ENCODE measurements at regions not wholly inside any gene's neighbourhood (a gene's known extent, or its start where the extent isn't known, plus 50 kb on each side); places are given as distances from the start of the nearest gene placed in this dataset.

- H3K4me3 ChIP-seq (ENCODE audit: low read length) = no peak overlapping the region
- no peak for TF ChIP-seq CTCF (IDR thresholded peaks at IDR 0.05; ENCODE audit: low read depth, low read length, poor library complexity, severe bottlenecking)
- TF ChIP-seq EZH2phosphoT487 (IDR thresholded peaks at IDR 0.05; ENCODE audit: borderline replicate concordance, low read length) = no peak
- H3K27ac ChIP-seq (ENCODE audit: low read depth, low read length) = no peak overlapping the region
- no peaks in the 10 kb centered on the region for H3K9me3 ChIP-seq (ENCODE audit: control insufficient read depth, insufficient read depth, low read length)
- no peaks in the 10 kb centered on the region for H3K27me3 ChIP-seq (ENCODE audit: control insufficient read depth, low read length)
- no peaks in the 10 kb centered on the region for H3K9me2 ChIP-seq (replicated peaks; ENCODE audit: control insufficient read depth, low read length)
- no peaks in the 10 kb centered on the region for H4K20me1 ChIP-seq (ENCODE audit: control insufficient read depth, insufficient read depth, low read depth, low read length)
- H3K4me1 ChIP-seq (ENCODE audit: control insufficient read depth, low read length) = no peaks in the 10 kb centered on the region
- no peaks in the 10 kb centered on the region for H3K36me3 ChIP-seq (ENCODE audit: control insufficient read depth, low read length)
- no peak overlapping the region for H3K4me2 ChIP-seq (ENCODE audit: low read length)
- H3F3A ChIP-seq (ENCODE audit: control insufficient read depth, insufficient read depth) = no peaks in the 10 kb centered on the region
- H3K79me2 ChIP-seq (ENCODE audit: control insufficient read depth, low read length) = no peaks in the 10 kb centered on the region
Measured at GRCh38 chr3:73812054-73812453, 187.3 kb upstream of the PDZRN3 start.

- Histone ChIP-seq H3K79me2 (ENCODE audit: control insufficient read depth, low read length) (no peaks in the 10 kb centered on the region), H3K4me3 (ENCODE audit: low read length) (no peak overlapping the region), H4K20me1 (ENCODE audit: control insufficient read depth, insufficient read depth, low read depth, low read length) (no peaks in the 10 kb centered on the region), H3K4me1 (ENCODE audit: control insufficient read depth, low read length) (no peaks in the 10 kb centered on the region), H3K9me3 (ENCODE audit: control insufficient read depth, insufficient read depth, low read length) (no peaks in the 10 kb centered on the region), H3K4me2 (ENCODE audit: low read length) (no peak overlapping the region), H3K36me3 (ENCODE audit: control insufficient read depth, low read length) (no peaks in the 10 kb centered on the region), H3K27me3 (ENCODE audit: control insufficient read depth, low read length) (no peaks in the 10 kb centered on the region), H3F3A (ENCODE audit: control insufficient read depth, insufficient read depth) (no peaks in the 10 kb centered on the region), H3K27ac (ENCODE audit: low read depth, low read length) (no peak overlapping the region), H3K9me2 (replicated peaks; ENCODE audit: control insufficient read depth, low read length) (no peaks in the 10 kb centered on the region)
- no peak for TF ChIP-seq EZH2phosphoT487 (IDR thresholded peaks at IDR 0.05; ENCODE audit: borderline replicate concordance, low read length)
- TF ChIP-seq CTCF (IDR thresholded peaks at IDR 0.05; ENCODE audit: low read depth, low read length, poor library complexity, severe bottlenecking) = no peak
Measured at GRCh38 chr3:73808862-73809509, 184.2 kb upstream of the PDZRN3 start.

GRCh38 chr3:73805435-73805834 is 180.7 kb upstream of the PDZRN3 start:
- H3K79me2 ChIP-seq (ENCODE audit: control insufficient read depth, low read length) = no peaks in the 10 kb centered on the region
- no peaks in the 10 kb centered on the region for H3K36me3 ChIP-seq (ENCODE audit: control insufficient read depth, low read length)
- no peaks in the 10 kb centered on the region for H4K20me1 ChIP-seq (ENCODE audit: control insufficient read depth, insufficient read depth, low read depth, low read length)
- no peaks in the 10 kb centered on the region for H3K4me1 ChIP-seq (ENCODE audit: control insufficient read depth, low read length)
- H3K4me2 ChIP-seq (ENCODE audit: low read length) = no peak overlapping the region
- no peaks in the 10 kb centered on the region for H3K27me3 ChIP-seq (ENCODE audit: control insufficient read depth, low read length)
- TF ChIP-seq EZH2phosphoT487 (IDR thresholded peaks at IDR 0.05; ENCODE audit: borderline replicate concordance, low read length) (no peak), CTCF (IDR thresholded peaks at IDR 0.05; ENCODE audit: low read depth, low read length, poor library complexity, severe bottlenecking) (no peak)
- no peak overlapping the region for H3K27ac ChIP-seq (ENCODE audit: low read depth, low read length)
- H3K9me2 ChIP-seq (replicated peaks; ENCODE audit: control insufficient read depth, low read length) = no peaks in the 10 kb centered on the region
- H3F3A ChIP-seq (ENCODE audit: control insufficient read depth, insufficient read depth) = no peaks in the 10 kb centered on the region
- H3K9me3 ChIP-seq (ENCODE audit: control insufficient read depth, insufficient read depth, low read length) = no peaks in the 10 kb centered on the region
- H3K4me3 ChIP-seq (ENCODE audit: low read length) = no peak overlapping the region
